NCI-H345 (cell line): ENCODE measurements at regions not wholly inside any gene's neighbourhood (a gene's known extent, or its start where the extent isn't known, plus 50 kb on each side); places are given as distances from the start of the nearest gene placed in this dataset.

Experiments used
- DNase-seq: peaks from one replicate; lab custom pipeline; 2025; lab: John Stamatoyannopoulos, UW

DNA sequence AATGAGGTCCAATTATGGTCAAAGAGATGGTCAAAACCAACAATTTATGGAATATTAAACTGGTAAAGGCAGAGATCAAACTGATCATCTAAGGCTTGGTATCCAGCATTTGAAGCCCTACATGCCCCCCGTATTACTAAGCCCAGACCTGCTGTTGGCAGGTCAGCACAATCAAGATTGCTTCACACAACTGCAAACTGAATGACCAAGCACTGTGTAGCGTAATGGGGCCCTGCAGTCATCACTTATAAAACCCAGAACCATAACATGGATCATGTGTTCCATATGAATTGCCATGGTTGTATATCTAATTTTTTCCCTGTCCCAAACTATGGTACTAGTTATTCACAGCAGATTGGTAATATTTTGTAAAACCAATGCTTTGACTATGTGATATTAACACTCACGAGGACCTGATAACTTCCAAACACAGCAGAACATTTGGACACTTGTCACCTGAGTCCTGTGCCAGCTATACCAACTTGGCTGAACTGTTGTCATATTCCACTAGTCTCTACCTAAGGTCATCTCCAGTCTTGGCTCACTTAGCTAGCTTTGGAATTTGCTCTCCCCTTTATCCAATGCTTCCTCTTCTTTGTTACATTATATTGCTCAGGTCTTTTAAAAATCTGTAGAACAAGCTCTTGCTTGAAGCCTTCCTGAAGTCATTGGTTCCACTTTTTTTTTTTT lies 81.7 kb upstream of the HMHB1 start:
- no peak for DNase-seq

DNA sequence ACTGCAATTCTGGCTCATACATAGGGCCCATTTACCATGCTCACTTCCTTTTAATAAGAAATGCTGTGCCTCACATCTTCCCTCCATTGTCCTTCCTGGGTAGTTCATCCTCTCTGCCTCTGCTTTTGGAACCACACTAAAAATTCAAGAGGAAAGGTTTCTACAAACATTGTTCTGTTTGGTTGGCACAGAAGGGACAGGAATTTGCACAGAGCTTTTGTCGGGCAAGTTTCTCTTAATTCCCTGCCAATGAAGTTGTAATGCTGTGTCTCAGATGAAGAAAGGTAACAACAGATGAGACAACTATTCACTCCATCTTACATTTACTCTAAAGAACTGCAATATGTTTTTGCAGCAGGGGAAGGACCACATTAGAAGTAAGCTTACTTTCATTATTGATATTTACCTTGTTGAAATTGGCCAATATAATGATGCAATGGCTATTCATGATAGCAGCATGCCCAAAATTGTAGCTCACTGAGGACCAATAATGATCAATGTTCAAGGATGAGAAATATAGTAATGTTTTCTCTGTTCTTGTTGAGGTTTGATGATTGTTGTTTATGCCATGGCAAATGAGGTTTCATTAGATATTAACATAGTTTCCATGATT lies 82.5 kb upstream of the HMHB1 start:
- no peak for DNase-seq

DNA sequence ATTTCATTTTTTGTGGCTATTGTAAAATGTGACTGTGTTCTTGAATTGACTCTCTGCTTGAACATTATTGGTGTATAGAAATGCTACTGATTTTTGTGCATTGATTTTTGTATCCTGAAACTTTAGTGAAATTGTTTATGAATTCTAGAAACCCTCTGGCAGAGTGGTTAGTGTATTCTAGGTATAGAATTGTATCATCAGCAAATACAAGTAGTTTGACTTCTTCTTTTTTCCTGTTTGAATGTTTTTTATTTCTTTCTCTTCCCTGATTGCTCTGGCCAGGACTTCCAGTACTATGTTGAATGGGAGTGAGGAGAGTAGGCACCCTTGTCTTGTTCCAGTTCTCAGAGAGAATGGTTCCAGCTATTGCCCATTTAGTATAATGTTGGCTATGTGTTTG lies 88.8 kb upstream of the HMHB1 start:
- DNase-seq = no peak

DNA sequence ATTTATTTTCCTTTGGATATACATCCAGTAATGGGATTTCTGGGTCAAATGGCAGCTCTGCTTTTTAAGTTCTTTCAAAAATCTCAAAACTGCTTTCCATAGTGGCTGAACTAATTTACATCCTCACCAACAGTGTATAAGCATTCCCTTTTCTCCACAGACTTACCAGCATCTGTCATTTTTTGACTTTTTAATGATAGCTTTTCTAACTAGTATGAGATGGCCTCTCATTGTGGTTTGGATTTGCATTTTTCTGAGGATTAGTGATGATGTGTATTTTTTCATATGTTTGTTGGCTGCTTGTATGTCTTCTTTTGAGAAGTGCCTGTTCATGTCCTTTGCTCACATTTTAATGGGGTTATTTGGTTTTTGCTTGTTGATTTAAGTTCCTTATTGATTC lies 90.0 kb upstream of the HMHB1 start:
- DNase-seq = no peak

DNA sequence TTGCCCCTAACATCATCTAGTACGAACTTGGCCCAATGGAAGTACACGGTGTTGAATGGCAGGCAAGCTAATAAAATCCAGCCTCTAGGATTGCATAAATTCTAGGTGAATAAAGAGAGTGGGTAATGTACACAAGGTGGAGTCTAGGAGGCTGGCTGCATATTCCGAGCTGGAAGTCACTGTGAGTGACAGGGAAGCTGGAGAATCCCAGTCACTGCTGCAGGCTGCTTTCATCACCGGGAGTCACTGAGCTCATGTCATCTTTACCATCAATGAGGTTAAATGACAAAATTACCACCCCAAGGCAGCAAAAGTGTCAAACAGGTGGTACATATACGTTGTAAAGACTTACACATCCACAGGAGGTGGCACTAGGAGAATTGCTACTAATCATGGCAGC lies 91.3 kb upstream of the HMHB1 start:
- DNase-seq = no peak

DNA sequence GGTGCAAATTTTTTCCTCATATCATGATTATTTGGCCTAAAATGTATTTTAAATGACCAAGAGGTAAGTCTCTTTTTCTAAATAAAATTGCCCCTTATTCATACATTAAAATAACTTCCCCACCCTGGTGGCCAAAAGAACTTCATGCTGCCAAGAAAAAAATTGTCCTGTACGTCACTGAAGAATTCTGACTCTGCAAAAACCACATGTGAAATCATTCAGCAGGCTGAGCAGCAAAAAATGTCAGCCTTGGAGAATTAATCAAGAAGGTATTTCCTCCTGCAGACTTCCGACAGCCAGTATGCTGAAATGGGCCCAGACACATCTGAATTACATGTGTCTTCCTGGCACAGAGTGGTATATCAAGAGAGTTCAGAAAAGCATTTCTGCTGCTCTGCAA lies 94.6 kb upstream of the HMHB1 start:
- DNase-seq = no peak

DNA sequence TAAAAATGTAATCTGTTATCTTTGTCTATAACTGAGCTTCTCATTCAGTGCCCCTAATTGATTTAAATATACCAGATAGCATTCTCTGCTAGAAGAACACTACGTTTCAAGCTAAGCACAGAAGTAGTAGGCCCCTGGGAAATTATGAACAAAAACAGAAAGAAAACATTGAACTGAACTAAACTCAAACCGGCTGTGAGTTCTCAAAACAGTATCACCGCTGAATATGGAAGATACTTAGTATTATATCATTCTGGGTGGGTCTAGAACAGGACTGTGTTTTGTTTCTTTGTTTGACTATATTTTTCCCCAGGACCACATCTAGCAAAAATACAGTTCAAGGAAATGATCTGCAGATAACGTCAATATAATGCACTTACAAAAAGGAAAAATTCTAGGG lies 95.1 kb upstream of the HMHB1 start:
- no peak for DNase-seq

DNA sequence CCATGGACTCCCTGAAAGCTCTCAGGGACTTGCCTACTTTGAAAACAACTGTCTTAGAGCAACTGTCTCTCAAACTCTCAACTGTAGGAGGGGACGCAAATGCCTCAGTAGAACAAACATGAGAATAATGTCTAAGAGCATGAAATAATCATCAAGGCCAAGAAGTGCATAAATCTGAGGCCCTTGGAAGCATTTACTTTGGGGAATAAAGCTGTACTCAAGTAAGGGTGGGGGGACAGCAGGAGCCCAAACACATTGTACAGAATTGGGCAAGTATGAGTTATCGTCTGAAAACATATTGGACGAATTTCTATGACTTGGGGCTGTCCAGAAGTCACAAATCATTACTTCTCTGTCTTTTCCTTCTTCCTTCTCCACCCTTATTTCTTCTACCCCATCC lies 96.3 kb upstream of the HMHB1 start:
- no peak for DNase-seq

DNA sequence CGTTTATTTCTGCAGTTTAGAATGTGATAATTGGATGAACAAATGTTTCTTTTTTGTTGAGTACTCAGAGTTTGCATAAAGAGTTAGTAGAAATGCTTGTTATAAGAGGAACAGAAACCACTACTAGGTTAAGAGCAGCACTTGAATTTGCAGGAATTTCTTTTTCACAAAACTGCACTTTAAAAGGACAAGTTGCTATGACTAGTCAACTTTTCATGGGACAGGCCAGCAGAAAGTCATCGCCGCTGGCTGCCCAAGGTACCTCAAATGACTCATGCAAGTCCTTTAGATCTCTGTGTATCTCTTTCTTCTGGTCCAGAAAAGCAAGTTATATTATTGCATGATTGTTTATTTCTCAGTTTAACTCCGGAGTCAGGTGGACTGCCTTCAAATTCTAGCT lies 97.3 kb upstream of the HMHB1 start:
- no peak for DNase-seq

DNA sequence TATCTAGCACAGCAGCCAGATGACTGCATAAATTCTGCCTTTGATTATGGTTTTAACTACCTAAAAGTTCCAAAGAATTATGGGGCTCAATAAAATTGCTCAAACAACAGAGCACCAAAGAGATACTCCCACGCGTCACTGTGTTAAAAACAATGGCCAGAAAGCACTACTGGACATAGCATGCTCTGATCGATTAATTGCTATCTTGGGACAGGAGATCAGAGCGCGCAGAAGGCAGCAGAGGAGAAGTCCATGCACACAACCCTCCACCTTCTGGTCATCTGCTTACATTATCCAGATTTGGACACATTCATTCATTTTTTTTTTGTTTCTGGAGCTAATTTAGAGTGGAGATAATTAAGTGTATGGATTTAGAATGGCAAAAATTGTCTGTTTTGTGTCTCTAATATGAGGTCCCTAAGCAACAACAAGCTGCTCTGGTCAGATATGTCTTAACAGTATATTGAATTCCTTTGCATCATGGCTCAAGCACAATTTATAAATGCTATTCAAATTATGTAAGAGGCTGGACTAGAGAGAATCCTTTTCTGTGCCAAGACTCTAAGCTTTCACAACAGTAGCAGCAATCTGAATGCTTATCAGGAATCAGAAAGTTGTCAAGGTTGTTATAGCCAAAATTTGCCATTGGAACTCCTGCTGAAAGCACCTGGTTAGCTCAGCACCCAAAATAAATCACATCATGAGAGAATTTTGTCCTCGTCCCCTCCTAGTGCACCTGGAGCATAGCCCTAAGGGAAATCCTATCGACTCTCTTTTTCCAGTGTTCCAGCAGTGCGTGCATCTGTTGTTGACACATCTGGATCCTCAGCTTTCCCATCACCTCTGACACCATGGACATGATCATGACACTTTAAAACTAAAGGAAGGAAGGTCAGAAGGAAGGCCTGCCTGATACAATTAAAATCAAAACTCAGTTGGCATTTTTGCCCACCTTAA lies 98.6 kb upstream of the HMHB1 start:
- no peak for DNase-seq

DNA sequence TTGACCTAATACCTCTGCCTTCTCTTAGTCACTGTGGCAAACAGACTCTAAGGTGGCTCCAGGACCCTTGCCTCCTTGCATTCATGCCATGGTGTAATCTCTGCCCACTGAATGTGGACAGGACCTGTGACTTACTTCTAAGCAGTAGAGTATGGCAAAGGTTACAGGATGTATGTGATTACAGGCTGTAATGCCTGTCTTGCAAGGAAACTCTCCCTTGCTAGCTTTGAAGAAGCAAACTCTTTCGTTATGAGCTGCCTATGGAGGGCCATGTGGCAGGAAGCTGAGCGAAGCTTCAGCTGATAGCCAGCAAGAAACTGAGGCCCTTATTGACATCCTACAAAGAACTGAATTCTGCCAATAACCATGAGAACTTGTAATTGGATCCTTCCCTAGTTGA lies 103.3 kb upstream of the HMHB1 start:
- DNase-seq = no peak

DNA sequence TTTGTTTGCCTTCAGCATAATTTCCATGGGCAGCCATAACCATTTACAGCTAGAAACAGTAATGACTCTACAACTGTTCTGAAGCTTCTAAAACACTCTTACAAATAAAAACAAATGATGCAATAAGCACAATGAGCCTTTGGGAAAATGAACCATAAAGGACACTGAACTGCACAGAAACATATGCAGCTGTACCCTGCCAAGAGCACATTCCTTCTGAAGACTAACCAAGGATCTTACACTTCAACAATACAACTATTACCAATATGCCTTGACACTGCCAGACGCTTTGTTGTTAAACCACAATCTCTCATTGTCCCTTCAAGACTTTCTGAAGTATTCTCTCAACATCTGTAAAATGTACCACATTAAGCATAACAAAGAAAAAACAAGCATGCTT lies 104.2 kb upstream of the HMHB1 start:
- no peak for DNase-seq

DNA sequence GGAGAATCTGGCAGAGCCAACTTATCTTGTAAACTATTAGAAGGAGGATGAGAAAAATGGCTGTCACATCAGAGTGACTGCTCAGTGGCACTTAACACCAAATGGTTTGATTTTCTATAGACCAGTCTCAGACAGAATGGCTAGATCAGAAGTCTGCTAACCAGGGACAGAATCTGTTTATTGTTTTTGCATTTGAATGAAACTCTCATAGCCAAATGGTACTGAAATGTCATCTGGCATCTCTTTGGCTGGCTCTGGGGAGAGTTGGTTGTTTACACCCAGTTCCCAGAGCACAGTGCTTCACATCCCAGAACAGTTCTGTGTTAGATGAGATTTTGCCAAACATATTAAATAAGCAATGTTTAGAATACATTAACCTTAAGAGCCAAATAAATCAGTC lies 106.6 kb upstream of the HMHB1 start:
- no peak for DNase-seq

DNA sequence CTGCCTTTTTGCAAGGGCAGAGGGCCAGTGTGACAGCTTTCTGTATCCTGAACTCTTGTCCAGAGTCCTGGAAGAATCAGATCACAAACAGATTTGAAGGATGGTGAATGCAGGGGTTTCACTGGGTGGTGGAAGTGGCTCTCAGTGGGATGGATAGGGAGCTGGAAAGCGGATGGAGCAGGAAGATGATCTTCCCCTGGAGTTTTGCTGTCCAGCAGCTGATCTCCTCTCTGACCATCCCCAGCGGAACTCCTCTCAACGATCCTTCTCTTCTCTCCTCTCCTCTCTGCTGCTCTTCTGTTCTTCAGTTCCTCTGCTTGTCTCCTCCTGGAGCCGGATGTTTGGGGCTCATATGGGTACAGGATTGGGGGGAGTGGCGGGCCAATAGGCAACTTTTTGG lies 108.3 kb upstream of the HMHB1 start:
- DNase-seq = no peak

DNA sequence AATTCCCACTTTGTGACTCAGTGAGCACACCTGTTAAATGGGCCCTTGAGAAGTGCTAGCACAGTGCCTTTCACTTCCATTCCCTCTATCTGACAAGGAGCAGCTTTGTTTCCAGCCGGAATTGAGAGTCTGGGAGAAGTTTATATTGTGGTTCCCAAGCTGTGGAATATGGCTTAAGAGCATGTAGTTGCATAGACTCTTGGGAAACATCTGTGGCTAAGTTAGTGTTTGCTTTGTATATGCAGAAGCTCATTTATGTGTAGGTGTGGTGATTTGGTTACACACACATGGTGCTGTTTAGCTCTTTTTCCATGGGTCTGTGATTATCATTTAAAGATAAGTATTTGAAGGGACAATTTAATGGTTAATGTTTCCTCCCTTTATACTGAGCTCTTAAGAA lies 110.5 kb upstream of the HMHB1 start:
- no peak for DNase-seq

DNA sequence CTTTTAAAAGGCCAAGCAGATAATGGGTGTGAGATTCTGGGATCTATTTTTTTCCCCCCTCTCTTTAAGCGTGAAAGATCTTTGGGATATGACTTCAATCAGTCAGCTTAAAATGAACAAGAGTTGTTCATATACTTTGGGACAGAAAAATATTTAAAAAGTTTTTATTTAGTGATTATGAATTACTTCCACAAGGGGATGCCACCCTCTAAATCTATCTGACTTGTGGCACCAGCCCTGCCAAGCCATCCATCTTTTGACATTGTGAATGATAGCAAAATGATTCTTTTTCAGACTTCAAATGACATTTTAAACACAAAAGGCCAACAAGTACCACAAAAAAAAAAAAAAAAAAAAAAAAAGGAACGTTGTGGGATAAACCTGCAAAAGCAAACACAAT lies 111.0 kb upstream of the HMHB1 start:
- DNase-seq = no peak

DNA sequence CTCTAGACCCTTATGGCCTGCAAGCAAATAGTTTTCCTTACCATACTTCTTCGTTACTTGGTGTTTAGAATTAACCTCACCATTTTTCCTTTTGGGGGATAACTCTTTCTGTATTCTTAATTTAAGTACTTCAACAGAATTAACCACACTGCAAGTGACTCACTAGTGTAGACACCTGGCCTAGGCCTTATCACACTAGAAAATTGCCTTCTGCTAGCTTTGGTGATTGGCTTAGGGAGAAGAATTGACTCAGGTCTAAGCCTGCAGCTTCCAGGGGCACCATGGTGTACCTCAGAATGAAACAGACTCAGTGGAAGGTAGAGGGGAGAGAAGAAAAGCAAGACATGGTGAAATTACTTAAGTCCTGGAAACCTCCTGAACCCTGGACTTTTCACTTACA lies 112.8 kb upstream of the HMHB1 start:
- DNase-seq = no peak

DNA sequence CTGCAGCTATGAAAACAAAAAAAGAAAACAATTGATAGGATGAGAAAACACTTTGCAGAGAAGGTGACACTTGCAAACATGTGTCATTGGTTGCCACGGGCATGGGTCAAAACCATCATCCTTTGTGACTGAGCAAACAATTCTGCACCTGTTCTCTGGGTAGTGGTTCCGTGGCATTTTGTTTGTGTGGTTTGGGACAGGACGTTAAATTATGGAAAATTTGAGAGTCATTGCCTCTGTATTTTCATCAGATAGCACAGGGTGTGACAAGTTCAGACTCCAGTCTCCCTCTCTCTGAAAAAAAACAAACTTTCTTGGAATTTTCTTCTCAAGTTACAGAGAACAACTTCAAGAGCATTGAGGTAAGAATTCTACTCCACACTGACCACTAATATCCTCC lies 113.4 kb upstream of the HMHB1 start:
- DNase-seq = no peak

DNA sequence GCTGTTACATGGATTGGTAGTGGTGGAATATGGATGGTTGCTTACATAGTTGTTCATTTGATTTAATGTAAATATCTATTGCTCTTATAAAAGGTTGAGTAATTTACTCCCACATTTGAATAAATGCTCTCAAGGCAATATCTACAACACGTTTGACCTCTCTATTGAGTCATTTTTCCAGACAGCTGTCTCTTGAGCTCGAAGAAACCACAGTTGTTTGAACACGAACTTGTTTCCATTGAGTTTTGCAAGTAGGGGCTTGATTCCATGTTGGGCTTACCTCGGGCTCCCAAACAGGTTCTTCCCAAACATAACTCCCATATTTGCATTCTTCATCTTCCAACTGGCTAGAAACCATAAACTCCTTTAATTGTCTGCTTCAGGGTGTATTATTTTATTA lies 115.0 kb upstream of the HMHB1 start:
- DNase-seq = no peak

DNA sequence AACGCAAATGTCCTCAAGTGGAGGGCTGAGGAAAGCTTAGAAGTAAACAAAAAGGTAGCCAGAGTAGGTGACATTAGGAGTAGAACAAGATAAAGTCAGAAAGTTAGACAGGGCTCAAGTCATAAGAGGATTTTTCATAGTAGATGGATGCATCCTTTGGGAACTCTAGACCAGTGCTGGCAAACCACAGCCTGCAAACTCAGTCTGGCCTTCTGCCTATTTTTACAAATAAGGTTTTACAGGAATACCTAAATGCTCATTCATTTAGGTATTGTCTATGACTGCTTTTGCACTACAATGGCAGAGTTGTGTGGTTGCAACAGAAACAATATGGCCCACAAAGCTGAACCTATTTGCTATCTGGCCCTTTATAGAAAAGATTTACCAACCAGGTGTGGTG lies 116.0 kb upstream of the HMHB1 start:
- DNase-seq = no peak

DNA sequence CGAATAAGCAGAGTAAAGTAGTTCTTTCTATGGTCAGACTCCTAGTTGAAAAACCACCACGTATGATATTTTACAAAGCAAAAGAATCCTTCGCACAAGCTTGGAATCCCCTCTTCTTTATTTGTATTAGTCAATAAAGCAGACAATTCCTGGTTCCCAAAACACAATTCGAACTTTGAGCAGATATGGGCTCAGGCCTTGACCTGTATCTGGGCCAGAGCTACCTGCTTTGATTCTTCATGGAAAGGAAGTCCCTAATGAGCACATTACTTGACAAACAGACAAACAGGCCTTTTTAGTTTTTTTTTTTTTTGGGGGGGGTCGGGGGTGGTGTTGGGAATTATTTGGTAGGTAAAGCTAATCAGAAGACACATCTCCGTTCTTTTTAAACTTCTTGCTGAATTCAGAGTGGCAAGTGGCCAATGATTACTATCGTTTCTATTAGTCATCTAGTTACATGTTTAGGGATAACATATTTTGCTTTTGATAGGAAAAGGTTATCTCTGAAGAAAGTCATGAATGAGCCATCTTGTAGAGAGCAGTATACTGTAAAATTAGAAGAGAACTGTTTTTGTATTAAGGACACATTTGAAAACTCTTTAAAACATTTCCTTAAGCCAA lies 116.6 kb upstream of the HMHB1 start:
- no peak for DNase-seq

DNA sequence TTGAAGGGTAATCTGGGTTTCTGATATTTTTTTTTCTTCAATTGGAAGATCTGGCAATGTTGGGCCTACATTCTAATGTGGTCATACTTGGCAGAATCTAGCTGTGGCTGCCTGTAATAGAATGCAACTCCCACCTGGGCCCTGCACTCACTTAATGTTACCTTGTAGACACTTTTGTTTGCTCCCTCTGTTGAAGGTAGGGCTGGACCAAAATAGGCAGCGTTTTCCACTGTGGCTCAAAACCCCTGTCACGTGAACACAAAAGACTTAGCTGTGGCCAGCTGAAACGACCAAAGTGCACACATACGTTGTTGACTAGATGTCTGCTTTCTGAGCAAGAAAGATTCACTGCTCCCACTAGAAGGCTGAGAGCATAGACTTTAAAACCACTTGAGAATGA lies 117.6 kb upstream of the HMHB1 start:
- no peak for DNase-seq
